ENCODE measurements at regions not wholly inside any gene's neighbourhood (a gene's known extent, or its start where the extent isn't known, plus 50 kb on each side); places are given as distances from the start of the nearest gene placed in this dataset.

GRCh38 chr11:15805726-15806125 lies 550.6 kb downstream of the SOX6 start:
- no peak overlapping the region for H3K4me3 ChIP-seq (ENCODE audit: low read length in 2 of 2)

DNA sequence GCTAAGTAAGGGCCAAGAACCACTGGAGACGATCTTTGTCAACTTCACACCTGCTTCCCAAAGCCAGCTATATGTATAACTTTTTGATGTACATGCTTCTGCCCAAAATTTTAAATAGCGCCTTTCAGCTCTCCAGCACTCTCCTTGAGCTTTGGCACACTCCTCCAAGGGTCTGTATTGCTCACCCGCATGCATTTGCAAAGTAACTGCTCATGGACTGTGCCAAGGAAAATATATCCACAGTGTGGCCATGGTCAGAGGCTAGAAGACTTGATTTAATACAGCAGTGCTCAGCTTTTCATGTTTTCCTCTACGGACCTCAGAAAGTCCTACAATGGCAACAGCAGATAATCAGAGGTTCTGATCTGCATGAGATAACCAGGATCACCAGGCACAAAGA lies 550.1 kb downstream of the SOX6 start:
- Histone ChIP-seq H3K4me1 (ENCODE audit: control insufficient read depth in 2 of 2, insufficient read depth in 2 of 2, low read length in 2 of 2) (no peaks in the 10 kb centered on the region), H3K36me3 (ENCODE audit: control insufficient read depth in 2 of 2, insufficient read depth in 2 of 2, low read length in 2 of 2) (no peaks in the 10 kb centered on the region), H3K4me3 (ENCODE audit: low read length in 2 of 2) (no peak overlapping the region), H3K27ac (ENCODE audit: low read depth in 2 of 2, low read length in 2 of 2) (no peak overlapping the region), H3K9ac (ENCODE audit: low read depth in 1 of 2, low read length in 2 of 2) (no peak overlapping the region), H3K27me3 (ENCODE audit: control insufficient read depth in 2 of 2, insufficient read depth in 2 of 2, low read length in 2 of 2) (no peaks in the 10 kb centered on the region), H3K9me3 (ENCODE audit: control insufficient read depth in 2 of 2, low read length in 2 of 2) (no peaks in the 10 kb centered on the region)

More at GRCh38 chr11:15805726-15806125, 550.6 kb downstream of the SOX6 start:
- Histone ChIP-seq H3K9me3 (ENCODE audit: control insufficient read depth in 2 of 2, low read length in 2 of 2) (no peaks in the 10 kb centered on the region), H3K27me3 (ENCODE audit: control insufficient read depth in 2 of 2, insufficient read depth in 2 of 2, low read length in 2 of 2) (no peaks in the 10 kb centered on the region), H3K4me1 (ENCODE audit: control insufficient read depth in 2 of 2, insufficient read depth in 2 of 2, low read length in 2 of 2) (no peaks in the 10 kb centered on the region), H3K9ac (ENCODE audit: low read depth in 1 of 2, low read length in 2 of 2) (no peak overlapping the region), H3K27ac (ENCODE audit: low read depth in 2 of 2, low read length in 2 of 2) (no peak overlapping the region), H3K36me3 (ENCODE audit: control insufficient read depth in 2 of 2, insufficient read depth in 2 of 2, low read length in 2 of 2) (no peaks in the 10 kb centered on the region)

DNA sequence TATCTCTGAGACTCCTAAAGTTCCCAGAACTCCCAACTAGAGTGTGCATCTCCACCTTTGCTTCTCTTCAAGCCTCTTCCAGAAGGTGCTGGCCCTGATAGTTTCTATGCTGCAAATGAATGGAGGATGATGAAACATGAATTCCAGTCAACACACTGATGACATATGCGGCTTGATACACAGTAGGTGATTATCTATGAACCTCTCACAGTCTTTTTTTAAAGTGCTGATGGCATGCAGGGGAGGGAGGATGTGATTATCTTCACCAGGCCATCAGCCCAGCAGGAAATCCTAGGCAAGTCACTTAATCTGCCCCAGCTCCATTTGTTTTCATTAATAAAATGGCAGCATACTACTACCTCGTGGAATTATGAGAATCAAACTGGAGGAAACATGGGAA lies 548.5 kb downstream of the SOX6 start:
- no peak overlapping the region for H3K4me3 ChIP-seq (ENCODE audit: low read length in 2 of 2)
- no peaks in the 10 kb centered on the region for H3K36me3 ChIP-seq (ENCODE audit: control insufficient read depth in 2 of 2, insufficient read depth in 2 of 2, low read length in 2 of 2)
- H3K9me3 ChIP-seq (ENCODE audit: control insufficient read depth in 2 of 2, low read length in 2 of 2): no peaks in the 10 kb centered on the region
- H3K4me1 ChIP-seq (ENCODE audit: control insufficient read depth in 2 of 2, insufficient read depth in 2 of 2, low read length in 2 of 2): no peaks in the 10 kb centered on the region
- H3K27ac ChIP-seq (ENCODE audit: low read depth in 2 of 2, low read length in 2 of 2): no peak overlapping the region
- H3K27me3 ChIP-seq (ENCODE audit: control insufficient read depth in 2 of 2, insufficient read depth in 2 of 2, low read length in 2 of 2): no peaks in the 10 kb centered on the region
- no peak overlapping the region for H3K9ac ChIP-seq (ENCODE audit: low read depth in 1 of 2, low read length in 2 of 2)

- H3K9ac ChIP-seq (ENCODE audit: low read depth in 1 of 2, low read length in 2 of 2): no peak overlapping the region
- H3K36me3 ChIP-seq (ENCODE audit: control insufficient read depth in 2 of 2, insufficient read depth in 2 of 2, low read length in 2 of 2): no peaks in the 10 kb centered on the region
- peaks cover 2 to 3% of the 10 kb centered on the region in 2 donors for H3K4me1 ChIP-seq (ENCODE audit: control insufficient read depth in 2 of 2, insufficient read depth in 2 of 2, low read length in 2 of 2)
- H3K27ac ChIP-seq (ENCODE audit: low read depth in 2 of 2, low read length in 2 of 2): no peak overlapping the region
- no peak overlapping the region for H3K4me3 ChIP-seq (ENCODE audit: low read length in 2 of 2)
- H3K9me3 ChIP-seq (ENCODE audit: control insufficient read depth in 2 of 2, low read length in 2 of 2): no peaks in the 10 kb centered on the region
- no peaks in the 10 kb centered on the region for H3K27me3 ChIP-seq (ENCODE audit: control insufficient read depth in 2 of 2, insufficient read depth in 2 of 2, low read length in 2 of 2)
These were observed 546.3 kb downstream of the SOX6 start for GRCh38 chr11:15810082-15810481.

DNA sequence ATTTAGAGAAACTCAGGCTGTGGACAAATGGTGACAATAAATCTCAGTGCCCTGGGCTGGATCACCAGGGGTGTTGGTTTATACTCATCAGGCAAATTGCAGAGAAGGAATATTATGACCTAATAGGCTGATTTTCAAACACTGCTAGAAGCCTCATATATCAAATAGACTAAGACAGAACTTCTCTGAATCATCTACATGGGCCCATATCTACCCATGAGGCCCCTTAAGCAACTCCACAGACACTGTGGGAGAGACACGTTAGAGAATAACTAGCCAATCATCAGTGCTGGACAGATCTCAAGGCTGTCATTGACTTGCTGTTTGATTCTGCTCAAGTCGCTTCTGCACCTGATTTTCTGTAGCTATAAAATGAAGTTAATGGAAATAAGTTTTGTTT lies 545.8 kb downstream of the SOX6 start:
- peaks cover 5 to 7% of the 10 kb centered on the region in 2 donors for H3K4me1 ChIP-seq (ENCODE audit: control insufficient read depth in 2 of 2, insufficient read depth in 2 of 2, low read length in 2 of 2)
- no peaks in the 10 kb centered on the region for H3K27me3 ChIP-seq (ENCODE audit: control insufficient read depth in 2 of 2, insufficient read depth in 2 of 2, low read length in 2 of 2)
- H3K9me3 ChIP-seq (ENCODE audit: control insufficient read depth in 2 of 2, low read length in 2 of 2): no peaks in the 10 kb centered on the region
- no peak overlapping the region for H3K4me3 ChIP-seq (ENCODE audit: low read length in 2 of 2)
- H3K27ac ChIP-seq (ENCODE audit: low read depth in 2 of 2, low read length in 2 of 2): no peak overlapping the region
- no peak overlapping the region for H3K9ac ChIP-seq (ENCODE audit: low read depth in 1 of 2, low read length in 2 of 2)
- H3K36me3 ChIP-seq (ENCODE audit: control insufficient read depth in 2 of 2, insufficient read depth in 2 of 2, low read length in 2 of 2): no peaks in the 10 kb centered on the region

DNA sequence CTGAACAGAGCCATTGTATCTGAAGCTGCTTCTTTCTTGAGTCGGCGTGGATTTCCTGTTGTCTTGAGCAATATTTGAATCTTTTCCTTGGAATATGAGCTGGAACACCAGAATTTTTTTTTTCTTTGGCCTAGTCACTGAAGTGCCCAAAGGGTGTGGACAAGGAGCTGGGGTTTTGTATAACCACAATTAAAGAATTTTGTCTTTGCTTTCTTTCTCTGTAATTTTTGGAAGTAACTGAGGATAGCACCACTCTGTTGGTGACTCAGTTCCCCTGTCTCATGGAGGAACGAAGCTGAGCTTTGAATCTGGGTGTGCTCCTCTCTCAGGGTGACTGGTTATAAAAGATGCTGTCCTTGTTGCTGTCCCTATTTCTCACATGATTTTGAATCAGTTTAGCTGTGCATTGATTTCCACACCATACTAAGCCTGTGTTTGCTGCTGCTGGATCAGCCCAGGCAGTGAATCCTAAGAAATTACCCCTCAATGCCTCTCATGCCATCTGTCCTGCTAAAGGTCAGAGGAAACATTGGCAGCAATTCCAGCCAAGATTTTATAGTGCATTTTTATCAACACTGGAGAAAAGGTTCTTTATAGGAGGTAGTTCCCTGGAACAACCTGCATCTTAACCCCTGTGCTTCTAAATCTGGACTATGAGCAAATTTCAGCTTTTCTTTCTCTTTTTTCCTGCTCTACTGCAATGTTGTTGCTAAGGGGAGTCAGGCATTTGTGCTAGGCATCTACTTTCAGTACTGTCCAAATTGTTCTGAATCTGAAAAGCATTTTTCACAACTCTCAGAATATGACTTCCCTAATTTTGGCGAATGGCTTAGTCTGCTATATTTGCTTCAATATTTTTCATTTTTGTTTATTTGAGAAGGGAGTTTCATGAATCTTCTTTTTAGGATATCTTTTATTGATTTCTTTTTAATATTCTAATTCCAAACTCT lies 540.8 kb downstream of the SOX6 start:
- Histone ChIP-seq H3K9me3 (ENCODE audit: control insufficient read depth in 2 of 2, low read length in 2 of 2) (no peaks in the 10 kb centered on the region), H3K36me3 (ENCODE audit: control insufficient read depth in 2 of 2, insufficient read depth in 2 of 2, low read length in 2 of 2) (no peaks in the 10 kb centered on the region), H3K4me3 (ENCODE audit: low read length in 2 of 2) (peak overlapping the region in 1 of 2 donors; percentile 19), H3K27ac (ENCODE audit: low read depth in 2 of 2, low read length in 2 of 2) (peak overlapping the region; percentile 49 to 63), H3K9ac (ENCODE audit: low read depth in 1 of 2, low read length in 2 of 2) (no peak overlapping the region), H3K27me3 (ENCODE audit: control insufficient read depth in 2 of 2, insufficient read depth in 2 of 2, low read length in 2 of 2) (no peaks in the 10 kb centered on the region), H3K4me1 (ENCODE audit: control insufficient read depth in 2 of 2, insufficient read depth in 2 of 2, low read length in 2 of 2) (peaks cover 31 to 46% of the 10 kb centered on the region in 2 donors)

DNA sequence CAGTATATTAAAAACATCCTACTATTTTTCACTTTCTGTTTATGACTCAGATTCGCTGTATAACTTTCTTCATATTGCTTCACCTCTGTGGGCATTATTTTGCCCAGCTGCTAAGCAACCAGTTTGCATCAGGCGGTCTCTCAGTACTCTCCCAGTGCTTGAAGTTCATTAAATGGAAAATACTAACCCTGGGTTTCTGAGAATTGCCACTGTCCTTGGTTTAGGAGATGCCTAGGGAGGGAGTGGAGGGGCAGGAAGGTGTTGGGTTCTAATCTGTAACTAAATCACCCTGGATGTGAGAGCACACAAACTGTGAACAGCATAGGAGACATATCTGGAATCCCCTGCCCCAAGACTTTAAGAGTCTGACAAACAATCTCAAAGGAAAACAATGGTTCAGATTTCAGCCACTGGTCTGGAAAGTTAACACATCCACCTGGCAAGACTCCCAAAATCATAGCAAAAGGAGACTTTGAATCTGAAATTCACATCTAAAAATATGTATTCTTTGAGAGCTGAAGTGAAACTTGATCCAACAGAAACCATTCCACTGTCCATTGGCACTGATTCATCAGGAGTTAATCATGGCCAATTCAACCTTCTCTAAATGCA lies 540.0 kb downstream of the SOX6 start:
- peak overlapping the region; percentile 11 to 68 for H3K27ac ChIP-seq (ENCODE audit: low read depth in 2 of 2, low read length in 2 of 2)
- H3K9ac ChIP-seq (ENCODE audit: low read depth in 1 of 2, low read length in 2 of 2): no peak overlapping the region

DNA sequence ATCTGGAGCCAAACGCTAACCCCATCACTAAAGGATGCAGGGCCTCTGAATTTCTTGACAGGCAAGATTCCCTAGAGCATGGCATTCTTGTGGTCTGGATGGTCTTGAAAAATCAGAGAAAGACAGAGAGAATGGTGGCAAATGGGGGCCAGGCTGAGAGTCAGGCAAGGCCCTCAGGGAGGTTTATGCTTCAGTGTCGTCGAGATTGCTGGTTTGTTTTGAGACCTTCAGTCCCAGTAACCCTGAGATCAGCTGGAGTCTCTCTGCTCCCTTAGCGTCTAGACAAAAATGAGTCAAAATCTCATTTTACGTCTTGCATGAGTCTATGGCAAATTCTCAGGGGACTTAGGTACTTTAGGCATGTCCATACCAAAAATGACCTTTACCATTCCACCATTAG lies 539.3 kb downstream of the SOX6 start:
- Histone ChIP-seq H3K9me3 (ENCODE audit: control insufficient read depth in 2 of 2, low read length in 2 of 2) (no peaks in the 10 kb centered on the region), H3K27me3 (ENCODE audit: control insufficient read depth in 2 of 2, insufficient read depth in 2 of 2, low read length in 2 of 2) (no peaks in the 10 kb centered on the region), H3K9ac (ENCODE audit: low read depth in 1 of 2, low read length in 2 of 2) (no peak overlapping the region), H3K27ac (ENCODE audit: low read depth in 2 of 2, low read length in 2 of 2) (peak overlapping the region; percentile 11 to 68), H3K36me3 (ENCODE audit: control insufficient read depth in 2 of 2, insufficient read depth in 2 of 2, low read length in 2 of 2) (no peaks in the 10 kb centered on the region), H3K4me3 (ENCODE audit: low read length in 2 of 2) (no peak overlapping the region), H3K4me1 (ENCODE audit: control insufficient read depth in 2 of 2, insufficient read depth in 2 of 2, low read length in 2 of 2) (peaks cover 31 to 46% of the 10 kb centered on the region in 2 donors)

More for the DNA sequence above, 540.0 kb downstream of the SOX6 start:
- Histone ChIP-seq H3K4me1 (ENCODE audit: control insufficient read depth in 2 of 2, insufficient read depth in 2 of 2, low read length in 2 of 2) (peaks cover 31 to 46% of the 10 kb centered on the region in 2 donors), H3K4me3 (ENCODE audit: low read length in 2 of 2) (no peak overlapping the region), H3K27me3 (ENCODE audit: control insufficient read depth in 2 of 2, insufficient read depth in 2 of 2, low read length in 2 of 2) (no peaks in the 10 kb centered on the region), H3K9me3 (ENCODE audit: control insufficient read depth in 2 of 2, low read length in 2 of 2) (no peaks in the 10 kb centered on the region), H3K36me3 (ENCODE audit: control insufficient read depth in 2 of 2, insufficient read depth in 2 of 2, low read length in 2 of 2) (no peaks in the 10 kb centered on the region)

GRCh38 chr11:15818132-15818842 lies 538.1 kb downstream of the SOX6 start:
- Histone ChIP-seq H3K27me3 (ENCODE audit: control insufficient read depth in 2 of 2, insufficient read depth in 2 of 2, low read length in 2 of 2) (no peaks in the 10 kb centered on the region), H3K27ac (ENCODE audit: low read depth in 2 of 2, low read length in 2 of 2) (peak overlapping the region; percentile 73 to 77), H3K9ac (ENCODE audit: low read depth in 1 of 2, low read length in 2 of 2) (no peak overlapping the region), H3K4me1 (ENCODE audit: control insufficient read depth in 2 of 2, insufficient read depth in 2 of 2, low read length in 2 of 2) (peaks cover 31 to 46% of the 10 kb centered on the region in 2 donors), H3K36me3 (ENCODE audit: control insufficient read depth in 2 of 2, insufficient read depth in 2 of 2, low read length in 2 of 2) (no peaks in the 10 kb centered on the region), H3K9me3 (ENCODE audit: control insufficient read depth in 2 of 2, low read length in 2 of 2) (no peaks in the 10 kb centered on the region), H3K4me3 (ENCODE audit: low read length in 2 of 2) (no peak overlapping the region)
